Neural progenitor cell (in vitro differentiated cells): ENCODE measurements at regions not wholly inside any gene's neighbourhood (a gene's known extent, or its start where the extent isn't known, plus 50 kb on each side); places are given as distances from the start of the nearest gene placed in this dataset.

ENCODE experiments used
- DNase-seq: peaks from one replicate; pipeline ENCODE4 v3.0.0-alpha.2; 2016; ENCODE audit warnings: low spot score
- H2AFZ ChIP-seq: fragments of 200-600 bp; sonication (generic); replicated peaks from 2 replicates; pipeline ENCODE4 v1.6.1; 2016; ENCODE audit warnings: antibody characterized with exemption
- H3F3A ChIP-seq: fragments of 200-600 bp; sonication (generic); 2 replicates; pipeline ENCODE4 v1.6.1; 2016; ENCODE audit warnings: antibody characterized with exemption, low read depth
- H3K27ac ChIP-seq: fragments of 200-600 bp; sonication (generic); 2 replicates; pipeline ENCODE4 v1.5.1; 2016; ENCODE audit warnings: mild to moderate bottlenecking
- H3K27me3 ChIP-seq: fragments of 200-600 bp; sonication (generic); 2 replicates; pipeline ENCODE4 v1.6.1; 2016; ENCODE audit warnings: mild to moderate bottlenecking, moderate library complexity
- H3K36me3 ChIP-seq: fragments of 200-600 bp; sonication (generic); 2 replicates; pipeline ENCODE4 v1.5.1; 2016
- H3K4me1 ChIP-seq: fragments of 200-600 bp; sonication (generic); 2 replicates; pipeline ENCODE4 v1.6.1; 2016; ENCODE audit warnings: mixed run types
- H3K4me2 ChIP-seq: fragments of 200-600 bp; sonication (generic); 2 replicates; pipeline ENCODE4 v1.6.1; 2016
- H3K4me3 ChIP-seq: fragments of 200-600 bp; sonication (generic); 2 replicates; pipeline ENCODE4 v1.5.1; 2016
- H3K79me2 ChIP-seq: fragments of 200-600 bp; sonication (generic); 2 replicates; pipeline ENCODE4 v1.6.1; 2016; ENCODE audit warnings: low read depth
- H3K9ac ChIP-seq: fragments of 200-600 bp; sonication (generic); 2 replicates; pipeline ENCODE4 v1.6.1; 2016
- H3K9me3 ChIP-seq: fragments of 200-600 bp; sonication (generic); 2 replicates; pipeline ENCODE4 v1.5.1; 2016; ENCODE audit warnings: low read depth
- H4K20me1 ChIP-seq: fragments of 200-600 bp; sonication (generic); 2 replicates; pipeline ENCODE4 v1.6.1; 2016; ENCODE audit warnings: low read depth
- H3K27ac Mint-ChIP-seq: 3 replicates; pipeline ENCODE4 v1.8.0; 2021; ENCODE audit warnings: mixed read lengths
- H3K27me3 Mint-ChIP-seq: 2 replicates; pipeline ENCODE4 v1.8.0; 2022; ENCODE audit warnings: low read depth, mild to moderate bottlenecking, inconsistent platforms, moderate library complexity, mixed read lengths; ENCODE audit not compliant: insufficient read depth
- H3K36me3 Mint-ChIP-seq: 3 replicates; pipeline ENCODE4 v1.8.0; 2021; ENCODE audit warnings: mixed read lengths
- H3K4me1 Mint-ChIP-seq: 3 replicates; pipeline ENCODE4 v1.8.0; 2021; ENCODE audit warnings: mixed read lengths
- H3K4me3 Mint-ChIP-seq: 3 replicates; pipeline ENCODE4 v1.8.0; 2021; ENCODE audit warnings: mild to moderate bottlenecking, moderate library complexity, mixed read lengths
- H3K9me3 Mint-ChIP-seq: 3 replicates; pipeline ENCODE4 v1.8.0; 2020; ENCODE audit warnings: mixed read lengths
- EZH2 ChIP-seq: fragments of 200-600 bp; sonication (generic); IDR thresholded peaks from 2 replicates; pipeline ENCODE4 v1.6.1; 2017; ENCODE audit warnings: antibody characterized with exemption, mild to moderate bottlenecking, moderate library complexity
- EZH2phosphoT487 ChIP-seq: fragments of 200-600 bp; sonication (generic); IDR thresholded peaks from 2 replicates; pipeline ENCODE4 v1.6.1; 2017; ENCODE audit warnings: antibody characterized with exemption
- TF ChIP-seq, protein P1 (sequence below): fragments of 200-600 bp; sonication (generic); IDR thresholded peaks from 2 replicates; pipeline ENCODE4 v1.5.1; 2017; ENCODE audit warnings: antibody characterized with exemption, mild to moderate bottlenecking

DNA sequence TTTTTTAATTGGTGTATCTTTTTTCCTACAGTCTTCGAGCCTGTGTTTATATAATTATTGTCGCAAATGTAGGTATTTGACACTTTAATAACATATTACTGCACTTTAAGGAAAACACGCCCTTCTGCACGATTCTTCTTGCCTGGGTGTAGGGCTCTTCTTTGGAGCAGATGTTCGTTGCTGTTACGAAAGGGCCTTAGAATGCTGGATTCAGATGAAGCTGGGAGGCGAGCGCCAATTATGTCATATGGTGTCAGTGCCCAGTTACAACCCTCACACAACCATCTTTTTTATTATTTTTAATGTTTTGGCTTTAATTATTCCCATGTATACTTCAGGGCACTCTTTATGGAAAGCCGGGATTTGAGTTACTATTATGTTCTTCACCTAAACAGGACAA is 553.0 kb downstream of the EBF1 start:
- Histone ChIP-seq H3K27ac (no peak overlapping the region), H3K36me3 (no peaks in the 10 kb centered on the region), H3K27me3 (no peaks in the 10 kb centered on the region), H3K79me2 (no peaks in the 10 kb centered on the region), H2AFZ (no peak overlapping the region), H3K9ac (no peak overlapping the region), H3K4me3 (no peak overlapping the region), H3K4me2 (no peak overlapping the region), H3K4me1 (no peaks in the 10 kb centered on the region), H4K20me1 (no peaks in the 10 kb centered on the region), H3K9me3 (peaks cover 4% of the 10 kb centered on the region), H3F3A (no peaks in the 10 kb centered on the region)
- H3K27ac Mint-ChIP-seq, result no peak overlapping the region
- H3K4me3 Mint-ChIP-seq, result no peak overlapping the region
- no peak for TF ChIP-seq EZH2phosphoT487
- TF ChIP-seq EZH2, result no peak
- TF ChIP-seq, protein P1, sequence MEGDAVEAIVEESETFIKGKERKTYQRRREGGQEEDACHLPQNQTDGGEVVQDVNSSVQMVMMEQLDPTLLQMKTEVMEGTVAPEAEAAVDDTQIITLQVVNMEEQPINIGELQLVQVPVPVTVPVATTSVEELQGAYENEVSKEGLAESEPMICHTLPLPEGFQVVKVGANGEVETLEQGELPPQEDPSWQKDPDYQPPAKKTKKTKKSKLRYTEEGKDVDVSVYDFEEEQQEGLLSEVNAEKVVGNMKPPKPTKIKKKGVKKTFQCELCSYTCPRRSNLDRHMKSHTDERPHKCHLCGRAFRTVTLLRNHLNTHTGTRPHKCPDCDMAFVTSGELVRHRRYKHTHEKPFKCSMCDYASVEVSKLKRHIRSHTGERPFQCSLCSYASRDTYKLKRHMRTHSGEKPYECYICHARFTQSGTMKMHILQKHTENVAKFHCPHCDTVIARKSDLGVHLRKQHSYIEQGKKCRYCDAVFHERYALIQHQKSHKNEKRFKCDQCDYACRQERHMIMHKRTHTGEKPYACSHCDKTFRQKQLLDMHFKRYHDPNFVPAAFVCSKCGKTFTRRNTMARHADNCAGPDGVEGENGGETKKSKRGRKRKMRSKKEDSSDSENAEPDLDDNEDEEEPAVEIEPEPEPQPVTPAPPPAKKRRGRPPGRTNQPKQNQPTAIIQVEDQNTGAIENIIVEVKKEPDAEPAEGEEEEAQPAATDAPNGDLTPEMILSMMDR, result no peak
- no peak for DNase-seq
- no peaks in the 10 kb centered on the region for H3K36me3 Mint-ChIP-seq
- H3K9me3 Mint-ChIP-seq, result peaks cover 13% of the 10 kb centered on the region
- peaks cover 9% of the 10 kb centered on the region for H3K27me3 Mint-ChIP-seq
- H3K4me1 Mint-ChIP-seq, result peaks cover 3% of the 10 kb centered on the region

- Histone ChIP-seq H3K27ac (no peak overlapping the region), H3K9ac (no peak overlapping the region), H3F3A (no peaks in the 10 kb centered on the region), H3K9me3 (peaks cover 4% of the 10 kb centered on the region), H3K27me3 (no peaks in the 10 kb centered on the region), H3K36me3 (no peaks in the 10 kb centered on the region), H4K20me1 (no peaks in the 10 kb centered on the region), H3K4me1 (no peaks in the 10 kb centered on the region), H2AFZ (no peak overlapping the region), H3K79me2 (no peaks in the 10 kb centered on the region), H3K4me2 (no peak overlapping the region), H3K4me3 (no peak overlapping the region)
- TF ChIP-seq EZH2 (no peak), EZH2phosphoT487 (no peak)
- TF ChIP-seq, protein P1, result no peak
- H3K27ac Mint-ChIP-seq, result no peak overlapping the region
- H3K4me1 Mint-ChIP-seq, result peaks cover 3% of the 10 kb centered on the region
- no peaks in the 10 kb centered on the region for H3K36me3 Mint-ChIP-seq
- no peak for DNase-seq
- H3K9me3 Mint-ChIP-seq, result peaks cover 13% of the 10 kb centered on the region
- H3K27me3 Mint-ChIP-seq, result peaks cover 9% of the 10 kb centered on the region
- H3K4me3 Mint-ChIP-seq, result no peak overlapping the region
Observed at GRCh38 chr5:158545949-158546530, 553.7 kb downstream of the EBF1 start.

- Histone ChIP-seq H3K36me3 (no peaks in the 10 kb centered on the region), H3K9ac (no peak overlapping the region), H2AFZ (no peak overlapping the region), H3K4me2 (no peak overlapping the region), H3K4me3 (no peak overlapping the region), H3K4me1 (no peaks in the 10 kb centered on the region), H3K9me3 (peaks cover 4% of the 10 kb centered on the region), H4K20me1 (no peaks in the 10 kb centered on the region), H3K27me3 (no peaks in the 10 kb centered on the region), H3F3A (no peaks in the 10 kb centered on the region), H3K79me2 (no peaks in the 10 kb centered on the region), H3K27ac (no peak overlapping the region)
- Mint-ChIP-seq H3K4me3 (no peak overlapping the region), H3K4me1 (no peaks in the 10 kb centered on the region), H3K36me3 (no peaks in the 10 kb centered on the region), H3K27ac (no peak overlapping the region), H3K27me3 (peaks cover 9% of the 10 kb centered on the region), H3K9me3 (peaks cover 13% of the 10 kb centered on the region)
- TF ChIP-seq, protein P1, result no peak
- TF ChIP-seq EZH2 (no peak), EZH2phosphoT487 (no peak)
- no peak for DNase-seq
Observed at GRCh38 chr5:158544388-158545339, 555.1 kb downstream of the EBF1 start.
